Skin of body (tissue), 1 donor: ENCODE measurements at regions not wholly inside any gene's neighbourhood (a gene's known extent, or its start where the extent isn't known, plus 50 kb on each side); places are given as distances from the start of the nearest gene placed in this dataset.
A peak's percentile ranks its signal among the peaks of the same experiment; 100 is the strongest.
"Not testable (repeated sequence)": the region's sequence is repeated elsewhere in the genome, so short reads cannot be mapped to it uniquely, and the experiment has no call there.

Source experiments
- DNase-seq: peaks from one replicate; lab custom pipeline; 2025; lab: John Stamatoyannopoulos, UW

GRCh38 chr3:70740071-70740470 lies 427.6 kb upstream of the MDFIC2 start:
- no peak for DNase-seq

GRCh38 chr3:70738291-70738681 lies 425.8 kb upstream of the MDFIC2 start:
- DNase-seq, result no peak

- no peak for DNase-seq
Measured at GRCh38 chr3:70737666-70738290, 425.3 kb upstream of the MDFIC2 start.

- DNase-seq, result no peak
Measured at GRCh38 chr3:70736009-70736408, 423.6 kb upstream of the MDFIC2 start.

GRCh38 chr3:70734756-70735155 lies 422.3 kb upstream of the MDFIC2 start:
- no peak for DNase-seq

GRCh38 chr3:70731046-70731445 lies 418.6 kb upstream of the MDFIC2 start:
- DNase-seq, result no peak

- DNase-seq, result no peak
Measured at GRCh38 chr3:70729845-70730244, 417.4 kb upstream of the MDFIC2 start.

- DNase-seq, result no peak
Measured at GRCh38 chr3:70728311-70728710, 415.9 kb upstream of the MDFIC2 start.

GRCh38 chr3:70726961-70727360 lies 414.5 kb upstream of the MDFIC2 start:
- no peak for DNase-seq

GRCh38 chr3:70726096-70726938 lies 413.9 kb upstream of the MDFIC2 start:
- no peak for DNase-seq

GRCh38 chr3:70722018-70722417 lies 409.6 kb upstream of the MDFIC2 start:
- DNase-seq, result no peak

- DNase-seq, result peak; percentile 12
Measured at GRCh38 chr3:70716832-70717231, 404.4 kb upstream of the MDFIC2 start.

- no peak for DNase-seq
Measured at GRCh38 chr3:70712449-70713082, 400.1 kb upstream of the MDFIC2 start.

- DNase-seq, result no peak
Measured at GRCh38 chr3:70703305-70704102, 391.1 kb upstream of the MDFIC2 start.

- DNase-seq, result no peak
Measured at GRCh38 chr3:70702132-70702531, 389.7 kb upstream of the MDFIC2 start.

- no peak for DNase-seq
Measured at GRCh38 chr3:70684701-70685100, 372.3 kb upstream of the MDFIC2 start.

- DNase-seq, result not testable (repeated sequence)
Measured at GRCh38 chr3:70675810-70676209, 363.4 kb upstream of the MDFIC2 start.

GRCh38 chr3:70658513-70659310 lies 346.3 kb upstream of the MDFIC2 start:
- DNase-seq, result no peak

GRCh38 chr3:70657454-70657853 lies 345.0 kb upstream of the MDFIC2 start:
- DNase-seq, result no peak

- DNase-seq, result no peak
Measured at GRCh38 chr3:70647823-70648222, 335.4 kb upstream of the MDFIC2 start.

GRCh38 chr3:70647094-70647493 lies 334.7 kb upstream of the MDFIC2 start:
- no peak for DNase-seq
